NCI-H2081 (cell line): ENCODE measurements at regions not wholly inside any gene's neighbourhood (a gene's known extent, or its start where the extent isn't known, plus 50 kb on each side); places are given as distances from the start of the nearest gene placed in this dataset.

Experiments
- DNase-seq, 2 experiments: peaks; one replicate each; lab custom pipeline; 2025; lab: John Stamatoyannopoulos, UW

DNA sequence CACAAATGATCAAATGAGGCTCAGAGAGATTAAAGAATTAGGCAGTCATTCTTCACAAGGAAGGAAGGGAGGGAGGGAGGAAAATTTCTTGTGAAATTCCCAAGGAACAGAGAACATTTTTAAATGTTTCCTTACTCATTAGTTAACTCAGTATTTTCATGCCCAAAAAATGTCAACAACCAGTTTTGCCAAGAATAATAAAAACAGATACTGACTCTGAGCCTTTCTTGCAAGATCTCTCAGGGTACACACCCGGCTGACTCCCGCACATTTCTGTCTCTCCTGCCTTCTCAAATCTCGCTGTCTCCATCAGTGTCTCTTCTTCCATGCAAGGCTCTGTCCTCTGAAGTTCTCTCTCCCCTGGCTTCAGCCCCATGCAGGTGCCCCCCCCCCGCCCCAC, 265.9 kb downstream of the TJP1 start:
- no peak for DNase-seq

DNA sequence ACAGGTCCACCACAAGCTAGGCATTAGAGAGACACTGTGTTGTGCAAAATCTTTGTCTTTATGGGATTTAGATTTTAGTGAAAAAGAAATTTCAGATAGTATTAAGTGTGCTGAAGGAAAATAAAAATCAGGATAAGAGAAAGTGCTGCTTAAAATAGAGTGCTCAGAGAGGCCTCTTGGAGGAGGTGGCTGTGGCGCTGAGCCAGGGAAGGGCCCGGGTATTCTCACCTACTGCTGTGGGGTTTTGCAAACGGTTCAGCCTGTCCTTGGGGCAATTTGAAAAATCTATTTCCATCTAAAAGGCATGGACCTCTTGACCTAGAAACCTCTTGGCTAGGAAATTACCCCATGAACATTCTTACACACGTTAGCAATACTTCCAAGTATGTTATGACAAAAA, 267.7 kb downstream of the TJP1 start:
- no peak for DNase-seq

DNA sequence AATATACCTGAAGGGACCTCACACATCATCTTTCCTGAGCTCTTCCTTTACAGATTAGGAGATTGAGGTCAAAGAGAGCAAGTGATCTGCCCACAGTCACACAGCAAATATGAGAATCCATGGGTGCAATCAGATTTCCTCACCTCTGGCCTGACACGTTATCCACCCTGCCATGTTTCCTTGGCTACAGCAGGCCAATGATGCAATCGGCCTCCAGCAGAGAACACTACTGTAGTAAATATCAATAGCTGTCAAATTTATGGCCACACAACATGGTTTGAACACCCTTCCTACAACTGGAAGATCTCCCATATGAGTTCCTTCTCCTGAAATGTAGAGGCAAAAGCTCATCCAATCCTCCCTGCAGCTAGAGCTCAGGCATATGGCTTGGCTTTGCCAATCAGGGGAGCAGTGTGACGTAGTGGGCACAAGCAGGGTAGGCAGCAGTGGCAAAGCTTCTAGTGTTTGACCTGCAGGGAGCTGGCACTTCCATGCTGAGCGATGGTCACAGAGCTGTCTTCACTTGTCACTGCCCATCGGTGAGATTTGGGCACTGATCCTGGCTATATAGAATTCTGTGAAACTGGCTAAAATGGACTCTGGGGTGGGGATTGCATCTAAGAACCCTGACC, 271.3 kb downstream of the TJP1 start:
- no peak for DNase-seq

DNA sequence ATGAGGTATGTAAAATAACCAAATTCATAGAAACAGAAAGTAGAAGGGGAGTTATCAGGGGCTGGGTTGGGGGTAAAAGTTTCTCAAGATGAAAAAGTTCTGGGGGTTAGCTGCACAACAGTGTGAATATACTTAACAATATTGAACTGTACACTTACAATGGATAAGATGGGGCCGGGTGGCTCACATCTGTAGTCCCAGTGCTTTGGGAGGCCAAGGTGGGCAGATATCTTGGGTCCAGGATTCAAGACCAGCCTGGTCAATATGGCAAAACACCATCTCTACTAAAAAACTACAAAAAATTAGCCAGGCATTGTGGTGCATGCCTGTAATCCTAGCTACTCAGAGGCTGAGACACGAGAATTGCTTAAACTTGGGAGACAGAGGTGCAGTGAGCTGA, 274.3 kb downstream of the TJP1 start:
- no peak for DNase-seq

DNA sequence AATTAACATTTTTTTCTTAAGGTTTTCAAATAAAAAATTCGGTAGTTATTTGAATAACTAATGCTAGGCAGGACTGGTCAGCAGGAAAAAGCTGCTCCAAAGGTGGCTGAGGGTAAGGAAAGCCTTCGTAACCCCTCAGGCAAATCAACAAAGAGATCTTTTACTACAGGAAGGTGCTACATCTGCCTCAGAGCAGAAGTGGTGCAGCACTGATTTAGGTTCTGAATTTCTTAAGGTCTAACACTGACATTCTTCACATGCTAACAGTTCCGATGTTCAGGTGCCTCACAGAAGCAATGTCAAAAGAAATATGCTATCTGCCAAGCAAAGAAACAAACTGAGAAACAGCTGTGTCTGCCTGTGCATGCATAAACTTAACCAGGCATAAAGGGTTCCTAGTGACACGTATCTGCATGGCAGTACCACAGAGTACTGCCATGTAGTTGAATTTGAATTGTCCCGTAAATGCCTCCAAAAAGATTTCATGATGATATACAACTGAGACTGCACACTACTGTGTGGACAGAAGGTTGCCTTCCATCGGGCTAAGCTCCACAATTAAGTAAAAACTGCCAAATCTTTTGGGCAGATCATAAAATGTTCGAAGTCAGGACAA, 275.0 kb upstream of the NSMCE3 start:
- DNase-seq = no peak

DNA sequence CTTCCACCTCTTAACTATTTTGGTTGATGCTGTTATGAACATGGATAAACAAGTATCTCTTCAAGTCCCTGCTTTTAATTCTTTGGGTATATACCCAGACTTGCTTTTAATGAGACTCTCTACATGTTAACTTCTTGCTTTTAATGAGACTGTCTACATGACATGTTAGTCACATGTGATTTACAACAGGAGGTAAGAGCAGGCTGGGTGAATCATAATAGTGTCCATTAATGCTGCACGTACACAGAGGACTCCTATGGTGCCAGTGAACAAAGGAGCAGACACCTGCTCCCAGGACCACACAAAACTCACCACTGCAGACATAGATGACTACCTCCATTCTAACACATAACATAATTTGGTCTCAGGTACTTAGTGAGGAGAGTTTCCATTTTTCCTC, 273.4 kb upstream of the NSMCE3 start:
- DNase-seq = peak; percentile 34 to 70

DNA sequence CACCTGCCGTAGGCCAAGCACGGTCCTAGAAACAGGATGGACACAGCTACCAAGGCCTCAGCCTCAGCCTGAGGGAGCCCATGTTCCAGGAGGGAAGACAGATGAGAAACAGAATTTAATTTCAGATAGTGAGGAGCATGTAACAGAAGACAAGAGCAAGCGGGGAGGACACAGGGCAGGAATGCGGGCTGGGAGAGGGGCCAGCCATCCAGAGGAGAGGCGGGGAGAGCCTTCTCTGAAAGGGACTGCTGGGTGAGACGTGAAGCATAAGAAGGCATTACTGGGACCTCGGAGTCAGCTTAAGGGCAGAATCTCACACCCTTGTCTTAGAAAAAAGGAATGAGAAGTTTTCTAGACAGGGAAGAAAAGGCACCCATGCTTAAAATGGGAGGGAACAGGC, 271.7 kb upstream of the NSMCE3 start:
- DNase-seq = no peak

DNA sequence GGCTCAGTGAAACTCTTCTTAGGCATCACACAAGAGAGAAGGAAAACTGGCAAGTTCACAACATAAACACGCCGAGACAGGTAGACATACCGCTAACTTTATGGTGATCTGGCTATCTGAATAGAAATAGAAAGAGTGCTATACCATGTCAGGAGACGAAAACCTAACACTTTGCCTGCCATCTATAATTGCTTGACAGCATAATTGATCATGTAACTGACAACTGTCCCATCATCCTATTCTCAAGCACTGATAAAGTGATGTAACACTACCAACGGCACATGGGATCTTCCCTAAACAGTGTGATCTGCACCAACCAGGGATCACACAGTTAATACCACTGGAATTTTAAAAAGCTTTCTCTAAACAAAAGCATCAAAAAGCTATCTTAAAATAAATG, 270.9 kb upstream of the NSMCE3 start:
- no peak for DNase-seq

DNA sequence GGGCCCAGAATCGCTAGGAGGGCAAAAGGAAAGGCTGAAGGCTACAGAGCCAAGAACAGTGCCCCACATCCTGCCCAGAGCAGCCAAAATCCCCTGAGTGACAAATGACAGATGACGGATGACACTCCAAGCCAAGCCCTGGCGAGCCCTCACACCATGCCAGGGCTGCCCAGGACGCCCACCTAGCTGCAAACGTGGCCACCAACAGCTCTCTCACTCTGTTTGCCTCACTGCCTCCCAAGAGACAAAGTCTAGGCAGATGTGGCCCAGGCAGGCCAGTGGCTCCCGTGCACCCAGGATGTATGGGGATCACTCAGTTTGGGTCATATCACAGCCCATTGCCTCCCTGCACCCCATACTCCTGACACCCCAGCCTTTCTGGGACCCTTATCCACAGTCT, 270.1 kb upstream of the NSMCE3 start:
- DNase-seq = no peak

DNA sequence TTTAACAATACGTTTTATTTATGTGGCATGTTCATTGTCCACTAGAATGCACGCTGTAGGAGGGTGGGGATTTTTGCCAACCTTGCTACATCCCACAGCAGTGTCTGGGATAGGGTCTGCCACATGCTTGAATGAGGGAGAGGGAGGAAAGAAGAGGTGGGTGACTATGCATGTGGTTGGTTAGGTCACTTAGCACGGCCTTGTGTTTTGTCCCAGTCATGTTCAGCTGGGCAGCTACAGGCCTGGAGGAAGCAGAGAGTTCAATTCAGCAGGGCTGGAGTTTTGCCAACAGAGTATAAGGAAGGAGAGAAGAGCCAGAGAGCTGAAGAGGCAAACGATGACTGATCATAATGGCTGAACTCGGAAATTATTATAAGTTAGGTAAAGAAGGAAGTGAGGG, 268.4 kb upstream of the NSMCE3 start:
- no peak for DNase-seq

DNA sequence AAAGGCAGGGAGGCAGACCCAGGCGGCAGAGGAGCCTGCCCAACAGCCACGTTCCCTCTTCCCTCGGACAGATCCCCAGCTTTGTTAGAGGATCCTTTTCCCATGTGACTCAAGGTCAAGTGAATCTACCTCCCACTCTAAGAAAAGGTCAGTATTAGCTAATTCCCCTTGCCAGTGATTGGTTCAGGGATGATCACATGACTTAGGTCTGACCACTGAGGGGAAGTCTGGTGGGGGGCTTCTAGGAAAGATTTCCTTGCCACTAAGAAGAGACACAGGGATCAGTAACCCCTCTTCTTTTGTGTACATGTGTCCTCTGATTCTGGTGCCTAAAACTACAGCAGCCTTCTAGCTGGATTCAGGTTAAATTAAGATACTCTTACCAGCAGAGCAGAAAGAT, 266.3 kb upstream of the NSMCE3 start:
- no peak for DNase-seq

DNA sequence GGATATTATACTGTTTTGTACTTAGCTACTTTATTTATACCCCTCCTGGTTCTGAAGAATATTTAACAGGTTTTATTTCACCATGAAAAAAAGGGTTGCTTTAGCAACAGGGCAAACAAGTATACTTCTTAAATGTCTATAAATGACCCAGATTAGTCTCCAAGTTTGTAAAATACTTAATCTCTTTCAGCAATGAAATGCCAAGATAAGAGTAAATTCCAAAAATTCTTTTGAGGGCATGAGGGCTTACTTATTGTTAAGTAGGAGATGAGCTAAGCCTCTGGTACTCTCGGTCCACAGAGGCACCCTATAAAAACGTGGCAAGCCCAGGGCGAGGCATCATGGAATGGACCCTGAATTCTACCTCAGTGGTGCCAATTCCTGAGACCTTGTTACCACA, 264.8 kb upstream of the NSMCE3 start:
- DNase-seq = no peak

DNA sequence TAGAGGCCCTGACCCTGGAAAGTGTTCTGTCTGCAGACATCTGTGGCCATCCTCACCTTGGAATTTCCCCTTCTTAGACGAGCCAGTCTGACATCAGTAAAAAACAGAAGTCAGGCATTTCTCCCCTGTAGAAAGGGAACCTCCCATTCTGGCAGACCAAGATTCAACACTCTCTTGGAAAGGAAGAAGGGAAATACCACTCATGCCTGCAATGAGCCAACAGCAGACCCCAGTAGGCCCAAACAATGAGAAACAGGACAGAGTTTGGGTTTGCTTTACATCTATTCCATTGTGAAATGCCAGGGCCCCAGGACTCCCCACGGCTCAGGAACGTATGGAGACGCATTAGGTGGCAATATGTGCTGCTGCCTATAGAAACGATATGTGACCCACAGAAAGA, 264.0 kb upstream of the NSMCE3 start:
- no peak for DNase-seq

DNA sequence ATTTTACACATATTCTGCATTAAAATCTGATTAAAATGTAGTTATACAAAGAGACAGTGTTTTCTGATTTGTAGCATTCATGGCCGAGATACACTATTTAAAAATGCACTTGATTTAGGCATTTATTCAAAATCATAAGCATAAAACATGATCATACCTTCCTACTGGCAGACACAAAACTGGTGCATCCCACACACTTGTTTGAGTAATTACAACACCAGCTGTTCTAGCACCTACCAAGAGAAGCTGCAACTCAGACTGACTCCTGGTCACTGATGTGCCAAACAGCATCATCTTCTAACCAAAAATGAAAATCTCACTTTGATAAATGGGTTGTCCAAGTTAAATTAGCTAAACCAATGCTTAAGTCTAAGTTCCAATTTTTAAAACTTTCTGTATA, 262.7 kb upstream of the NSMCE3 start:
- DNase-seq = no peak

DNA sequence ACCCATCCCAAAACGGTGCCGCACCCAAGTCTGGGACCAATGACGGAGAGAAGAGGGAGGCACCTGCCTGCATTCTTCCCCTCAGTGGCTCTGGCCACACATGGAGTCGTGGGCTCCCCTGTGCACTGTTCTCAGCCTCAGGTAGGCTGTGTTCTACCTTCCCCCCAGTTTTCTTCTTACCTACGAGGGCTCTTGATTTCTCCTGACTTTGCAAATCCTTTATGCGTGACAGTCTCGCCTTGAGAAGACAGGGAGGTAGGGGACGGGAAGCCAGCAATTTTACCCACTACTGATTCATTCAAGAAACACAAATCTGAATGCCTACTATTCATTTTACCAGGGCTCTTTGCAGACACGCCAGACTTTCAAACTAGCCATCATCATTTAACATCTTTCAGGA, 261.3 kb upstream of the NSMCE3 start:
- no peak for DNase-seq

DNA sequence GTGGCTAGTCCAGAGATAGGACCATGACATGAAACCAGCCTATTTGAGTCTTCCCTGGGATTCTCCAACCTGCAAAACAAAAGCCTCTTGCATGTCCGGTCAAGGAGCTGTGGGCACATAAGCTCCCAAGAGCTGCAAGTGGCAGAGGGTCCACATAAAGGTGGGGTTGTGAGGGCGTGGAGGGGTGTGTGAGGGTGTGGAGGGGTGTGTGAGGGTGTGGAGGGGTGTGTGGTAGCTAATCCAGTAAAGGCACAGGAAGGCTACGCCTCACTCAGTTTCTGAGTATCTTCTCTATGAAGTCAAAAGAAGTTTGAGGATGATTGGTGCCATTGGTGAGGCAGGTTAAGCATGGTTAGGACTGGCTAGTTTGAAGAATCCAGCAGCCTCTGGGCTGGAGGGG, 259.4 kb upstream of the NSMCE3 start:
- no peak for DNase-seq

DNA sequence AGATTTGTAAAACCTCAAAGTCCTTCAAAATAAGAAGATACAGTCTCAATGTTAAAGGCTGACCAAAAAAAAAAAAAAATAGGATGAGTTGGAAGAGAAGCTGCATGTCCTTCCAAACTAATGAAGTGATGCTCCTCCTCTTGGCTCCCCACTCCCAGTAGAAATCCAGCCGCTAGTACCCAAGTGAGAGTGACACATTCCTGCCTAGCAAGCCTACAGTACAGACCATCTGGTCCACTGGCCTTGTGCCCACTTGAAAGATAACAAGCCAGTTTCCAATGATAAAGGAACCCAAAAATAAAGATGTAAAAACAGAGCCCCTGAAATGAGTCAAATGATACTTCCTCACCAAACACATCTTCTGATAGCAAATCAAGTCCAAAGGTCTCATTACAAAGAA, 258.7 kb upstream of the NSMCE3 start:
- DNase-seq = no peak

DNA sequence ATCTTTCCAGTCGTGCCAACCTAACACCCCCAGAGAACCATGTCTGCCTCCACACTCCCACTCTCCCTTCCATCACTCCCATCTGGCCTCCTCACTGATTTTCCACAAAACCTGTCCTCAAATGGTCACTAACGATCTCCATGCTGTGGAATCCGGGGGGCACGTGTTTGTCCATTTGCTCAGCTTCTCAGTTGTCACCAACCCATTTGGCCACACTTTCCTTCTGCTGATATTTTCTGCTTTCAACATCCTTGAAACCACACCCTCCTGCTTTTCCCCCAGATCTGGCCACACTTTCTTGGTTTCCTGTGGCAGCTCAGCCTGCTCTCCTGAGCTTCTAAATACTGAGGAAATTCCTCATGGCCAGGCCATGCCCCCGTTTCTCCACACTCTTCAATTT, 257.2 kb upstream of the NSMCE3 start:
- DNase-seq = no peak

DNA sequence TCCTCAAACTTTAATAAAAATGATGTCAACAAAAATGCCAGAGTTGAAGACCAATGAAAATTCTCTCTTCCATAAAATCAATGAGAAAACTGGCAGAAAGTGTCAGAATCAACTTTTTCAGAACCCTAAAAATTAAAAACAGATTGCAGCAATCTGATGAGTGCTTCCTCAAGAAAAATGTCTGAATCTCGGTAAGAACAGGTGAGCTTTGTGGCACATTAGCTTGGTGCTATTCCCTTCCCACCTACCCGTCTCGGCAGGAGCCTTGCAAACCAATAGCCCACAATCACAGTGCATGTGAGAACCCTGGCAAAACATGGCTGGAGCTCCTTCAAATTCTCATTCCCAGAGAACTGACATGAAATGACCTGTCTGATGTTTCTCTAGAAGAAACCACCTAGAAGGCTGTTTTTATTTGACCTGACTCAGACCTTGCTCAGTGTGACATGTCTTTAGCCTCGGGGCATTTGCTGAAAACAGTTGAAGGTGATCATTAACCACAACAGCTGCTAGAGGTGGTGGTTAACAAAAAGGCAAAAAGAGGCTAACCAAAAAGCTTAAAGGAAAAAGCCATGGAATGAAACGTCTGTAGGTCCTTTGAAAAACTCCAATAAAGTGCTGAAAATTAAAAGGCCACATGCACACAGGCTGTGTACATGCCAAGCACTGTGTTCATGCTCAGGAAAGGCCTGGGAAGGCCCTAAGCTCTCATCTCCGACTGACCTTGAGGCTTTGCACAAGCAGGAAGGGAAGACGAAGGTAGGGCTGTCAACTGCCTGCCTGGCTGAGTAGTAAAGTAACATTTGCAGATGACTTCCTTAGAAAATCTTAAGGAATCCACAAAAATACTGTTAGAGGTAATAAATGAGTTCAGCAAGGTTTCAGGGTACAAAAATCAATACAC, 253.0 kb upstream of the NSMCE3 start:
- DNase-seq = peak; percentile 18 to 62

DNA sequence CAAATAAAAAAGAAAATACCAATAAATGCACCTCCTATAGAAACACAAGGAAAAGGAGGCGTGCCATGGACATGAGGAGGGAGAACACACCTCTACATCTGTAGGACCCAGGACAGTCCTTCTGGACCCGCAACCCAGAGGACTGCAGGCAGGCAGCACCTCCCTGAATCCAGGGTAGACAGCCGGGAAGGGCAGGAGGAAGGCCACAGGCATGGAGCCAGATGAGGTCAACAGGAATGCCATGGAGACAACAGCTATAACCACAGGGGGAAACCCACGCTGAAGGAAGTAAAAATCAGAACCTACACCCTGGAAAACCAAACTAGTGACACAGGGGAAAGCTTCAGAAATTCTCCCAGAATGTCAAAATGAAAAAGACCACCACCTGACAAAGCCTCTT, 248.8 kb upstream of the NSMCE3 start:
- DNase-seq = no peak

DNA sequence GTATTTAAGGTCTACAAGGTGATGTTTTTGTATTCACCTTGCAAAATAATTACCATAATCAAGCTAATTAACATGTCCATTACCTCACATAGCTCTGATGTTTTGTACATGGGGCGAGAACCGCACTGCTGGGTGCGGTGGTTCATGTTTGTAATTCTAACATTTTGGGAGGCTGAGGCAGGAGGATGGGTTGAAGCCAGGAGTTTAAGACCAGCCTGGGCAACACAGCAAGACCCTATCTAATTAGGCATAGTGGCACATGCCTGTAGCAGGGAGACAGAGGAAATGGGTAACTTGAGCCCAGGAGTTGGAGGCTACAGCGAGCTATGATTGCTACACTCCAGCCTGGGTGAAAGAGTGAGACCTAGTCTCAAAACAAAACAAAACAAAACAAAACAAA, 248.2 kb upstream of the NSMCE3 start:
- no peak for DNase-seq

DNA sequence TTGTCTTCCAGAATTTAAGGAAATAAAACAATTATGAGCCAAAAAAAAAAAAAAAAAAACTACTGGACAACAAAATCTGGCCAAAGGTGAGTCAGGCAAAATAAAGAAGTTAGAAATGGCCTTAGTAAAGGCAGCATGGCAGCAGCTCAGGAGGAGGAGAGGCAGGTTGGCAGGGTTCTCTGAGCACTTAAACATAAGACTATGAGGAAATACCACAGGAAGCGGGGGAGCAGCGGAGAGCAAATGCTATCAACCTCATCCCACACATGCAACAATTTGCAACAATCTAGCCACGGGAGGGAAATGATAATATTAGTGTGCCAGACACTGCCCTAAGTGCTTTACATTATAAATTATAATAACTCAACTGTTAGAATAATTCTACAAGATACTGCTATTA, 247.3 kb upstream of the NSMCE3 start:
- DNase-seq = no peak

DNA sequence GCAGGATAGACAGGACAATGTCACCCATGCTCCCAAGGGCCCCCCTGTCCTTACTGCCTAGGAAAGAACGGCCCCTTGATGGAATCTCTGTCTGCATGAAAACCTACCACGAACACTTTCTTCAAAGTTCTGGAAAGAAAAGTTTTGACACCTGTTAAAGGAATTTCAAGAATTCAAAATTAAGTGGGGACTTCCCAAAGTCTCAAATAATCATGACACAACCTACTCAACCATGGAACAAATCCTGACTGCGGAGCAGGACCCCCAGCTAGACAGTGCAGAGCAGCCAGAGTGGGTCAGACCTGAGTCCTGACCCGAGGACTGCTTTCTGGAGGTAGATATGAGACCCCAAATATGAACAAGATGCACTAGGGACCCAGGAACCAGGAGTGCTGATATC, 245.3 kb upstream of the NSMCE3 start:
- no peak for DNase-seq
